GM21786 (cell line): ENCODE measurements at regions not wholly inside any gene's neighbourhood (a gene's known extent, or its start where the extent isn't known, plus 50 kb on each side); places are given as distances from the start of the nearest gene placed in this dataset.

Experiments
- ATAC-seq: cut with Tn5 transposase; IDR thresholded peaks from one replicate; pipeline ENCODE4 v1.9.1; 2021; ENCODE audit not compliant: unreplicated experiment

DNA sequence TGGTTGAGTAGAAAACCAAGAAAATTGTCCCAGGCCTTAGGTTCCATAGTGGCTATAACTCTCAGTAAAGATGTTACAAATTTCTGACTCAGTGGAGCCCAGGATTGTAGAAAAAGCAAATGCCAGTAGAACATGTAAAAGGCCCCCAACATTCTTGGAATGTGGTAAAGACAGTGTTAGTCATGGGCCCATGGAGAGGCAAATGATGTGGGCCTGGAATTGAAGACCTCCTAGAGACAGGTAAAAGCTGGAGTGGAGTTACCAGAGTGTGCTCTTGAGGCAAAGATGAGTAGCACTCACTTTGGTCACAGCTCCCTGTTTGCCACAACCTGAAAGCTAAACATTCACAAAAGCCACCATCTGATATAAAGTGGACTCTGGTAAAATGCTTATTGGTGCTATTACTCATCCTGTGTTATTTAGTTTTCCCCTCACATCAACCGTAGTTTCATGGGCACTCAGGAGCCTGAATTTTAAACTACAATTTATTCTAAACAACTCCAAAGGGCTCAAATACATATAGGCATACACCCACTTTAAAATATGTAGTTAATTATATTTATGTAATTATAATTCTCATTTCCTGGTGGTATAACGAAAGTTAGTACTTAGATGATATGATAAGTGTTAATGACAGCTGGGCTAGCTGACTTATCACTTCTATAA lies 359.6 kb upstream of the NECTIN3 start:
- no peak for ATAC-seq

DNA sequence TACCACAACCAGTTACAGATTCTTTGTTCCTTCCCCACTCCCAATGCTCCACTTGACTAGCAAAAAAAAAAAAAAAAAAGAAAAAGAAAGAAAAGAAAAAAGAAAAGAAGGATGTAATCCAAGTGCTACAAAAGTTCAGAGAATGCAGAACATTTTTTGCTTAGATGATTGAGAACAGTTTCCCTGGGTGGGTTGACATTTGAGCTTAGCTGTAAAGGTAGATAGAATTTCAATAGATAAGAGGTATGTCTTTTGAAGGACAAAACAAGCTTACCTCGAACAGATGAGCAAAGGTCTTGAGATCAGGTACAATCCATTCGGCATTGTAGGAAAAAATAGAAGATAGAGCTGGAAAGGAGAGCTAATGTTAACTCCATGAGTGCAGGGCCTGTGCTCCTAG lies 344.6 kb upstream of the NECTIN3 start:
- no peak for ATAC-seq

DNA sequence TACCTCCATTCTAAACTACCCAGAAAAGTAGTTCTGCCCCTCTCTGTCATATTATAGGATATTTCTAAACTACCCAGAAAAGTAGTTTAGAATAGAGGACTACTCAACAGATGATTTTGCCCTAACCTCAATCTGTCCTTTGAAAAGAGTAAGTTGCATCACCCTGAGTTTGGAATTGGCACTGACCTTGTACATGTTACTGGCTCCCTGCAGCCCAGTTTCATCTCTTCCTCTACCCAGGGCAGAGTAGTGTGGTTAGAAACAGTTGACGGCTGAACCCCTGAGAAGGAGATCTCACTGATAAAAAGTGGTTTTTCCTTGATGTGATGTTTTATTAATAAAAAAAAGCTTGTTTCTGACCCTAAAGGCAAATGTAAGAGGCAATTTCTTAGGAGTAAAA lies 340.5 kb upstream of the NECTIN3 start:
- no peak for ATAC-seq

DNA sequence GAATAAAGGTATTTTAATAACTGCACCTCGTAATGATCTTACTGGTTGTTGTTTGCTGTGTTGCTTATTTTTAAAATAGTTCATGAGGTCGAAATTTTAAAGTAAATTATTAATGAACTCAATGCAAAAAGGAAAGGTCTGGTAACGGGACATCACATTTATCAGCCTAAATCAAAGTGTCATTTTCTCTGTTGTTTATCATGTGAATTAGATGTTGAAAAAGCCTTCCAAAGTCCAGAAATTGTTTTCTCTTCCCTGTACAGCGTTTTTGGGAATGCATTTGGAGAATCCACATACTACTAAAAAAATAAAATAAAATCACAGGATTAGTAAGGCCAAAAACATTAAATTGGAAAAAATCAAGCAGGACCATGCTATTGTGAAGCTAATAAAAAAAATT lies 339.2 kb upstream of the NECTIN3 start:
- no peak for ATAC-seq

DNA sequence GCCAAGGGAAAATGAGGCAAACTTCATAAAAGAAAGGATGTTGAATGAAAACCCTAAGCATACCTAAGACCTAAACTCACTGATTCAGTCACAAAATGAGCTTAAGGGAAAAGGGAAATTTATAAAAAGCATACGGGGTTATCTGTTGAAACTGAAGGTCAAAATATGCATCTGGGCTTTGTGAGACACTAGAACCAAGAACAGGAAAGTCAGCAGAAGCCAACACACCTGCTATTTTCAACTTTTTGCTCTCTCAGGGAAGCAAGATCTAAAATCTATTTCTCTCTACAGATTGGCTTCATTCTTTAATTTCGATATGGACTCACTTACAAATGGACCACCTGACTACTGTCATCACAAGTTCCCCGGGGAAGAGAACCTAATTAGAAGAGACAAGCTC lies 338.6 kb upstream of the NECTIN3 start:
- no peak for ATAC-seq

DNA sequence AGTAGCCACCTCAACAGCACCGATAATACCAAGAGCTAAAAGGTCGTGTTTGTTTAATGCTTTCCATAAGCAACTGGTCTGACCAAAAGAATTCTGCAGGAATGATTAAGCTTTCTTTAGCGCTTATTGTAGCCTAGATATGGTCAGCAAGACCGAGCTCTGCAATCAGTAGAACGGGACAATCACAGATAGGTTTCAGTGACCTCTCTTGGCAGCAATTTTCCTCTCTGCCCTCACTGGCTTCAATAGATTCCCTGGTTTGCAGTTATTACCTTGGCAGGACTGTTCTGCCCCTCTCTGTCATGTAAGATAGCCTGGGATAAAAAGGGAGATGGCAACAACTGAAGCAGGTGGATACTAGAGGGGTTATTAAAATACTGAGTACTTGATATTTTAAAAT lies 337.1 kb upstream of the NECTIN3 start:
- no peak for ATAC-seq

DNA sequence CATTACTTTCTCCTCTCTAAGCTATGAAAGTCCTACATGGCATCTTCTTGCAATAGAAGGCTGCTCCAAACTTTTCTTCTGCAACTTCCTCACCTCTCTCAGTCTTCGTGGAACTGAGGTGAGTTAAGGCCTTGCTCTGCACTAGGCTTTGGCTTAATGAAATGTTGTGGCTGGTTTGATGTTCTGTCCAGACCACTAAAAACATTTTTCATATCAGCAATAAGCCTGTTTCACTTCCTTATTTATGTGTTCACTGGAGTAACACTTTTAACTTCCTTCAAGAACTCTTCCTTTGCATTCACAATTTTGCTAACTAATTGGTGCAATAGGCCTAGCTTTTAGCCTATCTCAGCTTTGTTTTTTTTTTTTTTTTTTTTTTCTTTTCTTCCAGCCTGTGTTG lies 335.3 kb upstream of the NECTIN3 start:
- ATAC-seq, result peak; percentile 89

DNA sequence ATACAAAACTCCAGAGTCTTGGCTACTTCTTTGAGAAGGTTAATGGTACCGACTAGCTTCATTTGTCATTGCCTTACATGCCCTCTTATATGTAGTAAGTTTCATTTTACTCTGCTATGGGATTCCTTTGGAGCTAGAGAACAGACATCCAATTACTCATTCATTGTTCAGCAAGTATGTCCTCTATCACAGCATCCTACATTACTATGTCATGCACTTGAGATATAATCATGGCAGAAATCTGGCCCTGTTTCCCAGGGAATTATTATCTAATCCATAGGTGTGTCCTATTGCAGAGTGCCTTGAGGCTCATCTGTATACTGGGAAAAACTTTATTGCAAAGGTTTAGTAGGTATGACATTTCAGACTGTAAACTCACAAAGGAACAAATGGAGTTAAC lies 333.1 kb upstream of the NECTIN3 start:
- ATAC-seq, result no peak

DNA sequence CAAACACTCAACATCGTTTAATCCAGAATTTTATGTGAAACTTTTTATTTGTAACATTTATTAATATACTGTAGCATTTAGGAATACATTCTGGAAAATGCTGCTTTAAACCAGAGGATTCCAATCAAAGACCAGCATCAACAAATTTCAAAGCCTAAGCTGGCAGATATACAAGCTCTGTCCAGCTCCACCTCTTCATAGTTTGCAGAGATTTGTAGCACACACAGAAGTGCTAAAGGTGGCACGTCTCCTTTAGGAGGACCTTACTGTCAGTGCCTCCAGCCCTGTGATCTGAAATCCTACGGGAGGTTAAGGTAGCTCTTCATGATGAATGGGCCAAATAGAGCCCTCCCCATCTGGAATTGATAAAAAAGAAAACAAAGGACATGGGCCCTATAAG lies 329.7 kb upstream of the NECTIN3 start:
- ATAC-seq, result no peak

DNA sequence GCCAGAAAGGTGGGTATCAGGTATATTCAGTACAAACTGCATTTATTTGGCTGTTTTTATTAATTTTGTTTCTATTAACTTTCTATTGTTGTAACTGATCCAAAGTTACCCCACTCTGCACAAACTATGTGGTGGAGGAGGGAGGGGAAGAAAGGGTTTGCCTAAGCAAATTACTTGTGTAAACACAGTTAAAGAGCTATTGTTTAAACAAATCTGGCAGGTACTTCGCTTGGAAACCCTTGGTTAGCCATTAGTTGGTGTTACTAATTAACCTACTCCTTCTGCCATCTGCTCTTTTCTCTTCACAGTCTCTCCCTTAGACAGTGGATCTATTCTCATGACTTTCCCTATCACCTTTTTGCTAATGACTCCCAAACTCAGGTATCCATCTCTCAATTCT lies 328.4 kb upstream of the NECTIN3 start:
- ATAC-seq, result peak; percentile 70

DNA sequence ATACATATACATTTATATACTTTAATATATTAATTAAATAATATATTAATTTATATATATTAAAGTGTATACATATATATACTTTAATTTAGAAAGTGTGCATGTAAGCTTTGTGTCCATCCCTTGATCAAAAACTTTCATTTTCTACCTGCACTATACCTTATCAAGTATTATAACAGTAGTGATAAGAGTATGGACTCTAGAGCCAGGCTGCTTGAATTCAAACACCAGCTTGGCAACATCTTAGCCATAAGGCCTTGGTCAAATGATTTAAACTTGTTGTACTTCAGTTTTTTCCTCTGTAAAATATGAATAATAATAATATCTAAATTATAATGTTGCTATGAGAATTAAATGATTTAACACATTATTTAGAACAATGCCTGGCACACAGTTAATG lies 327.6 kb upstream of the NECTIN3 start:
- no peak for ATAC-seq

DNA sequence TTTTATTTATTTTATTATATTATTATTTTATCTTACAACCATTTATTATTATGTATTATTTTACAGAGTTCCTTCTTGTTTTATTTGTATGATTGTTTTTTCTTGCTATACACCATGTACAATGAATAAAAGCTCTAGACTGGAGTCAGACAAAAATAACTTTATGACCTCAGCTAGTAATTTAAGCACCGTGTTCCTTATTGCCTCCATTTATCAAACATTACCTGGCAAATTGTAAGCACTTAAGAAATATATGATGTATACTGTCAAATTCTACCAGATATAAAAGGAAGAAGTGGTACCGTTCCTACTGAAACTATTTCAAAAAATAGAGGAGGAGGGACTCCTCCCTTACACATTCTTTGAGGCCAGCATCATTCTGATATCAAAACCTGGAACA lies 326.9 kb upstream of the NECTIN3 start:
- ATAC-seq, result no peak

DNA sequence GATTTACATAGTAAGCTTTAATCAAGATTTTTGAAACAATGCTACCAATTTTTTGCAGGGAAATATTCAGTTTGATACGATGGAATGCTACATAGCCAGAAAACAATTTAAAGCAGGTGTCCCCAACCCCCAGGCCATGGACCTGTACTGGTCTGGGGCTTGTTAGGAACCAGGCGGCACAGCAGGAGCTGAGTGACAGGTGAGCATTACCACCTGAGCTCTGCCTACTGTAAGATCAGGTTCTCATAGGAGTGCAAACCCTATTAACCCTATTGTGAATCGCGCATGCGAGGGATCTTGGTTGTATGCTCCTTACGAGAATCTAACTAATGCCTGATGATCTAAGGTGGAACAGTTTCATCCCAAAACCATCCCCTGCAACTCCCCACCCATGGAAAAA lies 322.6 kb upstream of the NECTIN3 start:
- no peak for ATAC-seq

DNA sequence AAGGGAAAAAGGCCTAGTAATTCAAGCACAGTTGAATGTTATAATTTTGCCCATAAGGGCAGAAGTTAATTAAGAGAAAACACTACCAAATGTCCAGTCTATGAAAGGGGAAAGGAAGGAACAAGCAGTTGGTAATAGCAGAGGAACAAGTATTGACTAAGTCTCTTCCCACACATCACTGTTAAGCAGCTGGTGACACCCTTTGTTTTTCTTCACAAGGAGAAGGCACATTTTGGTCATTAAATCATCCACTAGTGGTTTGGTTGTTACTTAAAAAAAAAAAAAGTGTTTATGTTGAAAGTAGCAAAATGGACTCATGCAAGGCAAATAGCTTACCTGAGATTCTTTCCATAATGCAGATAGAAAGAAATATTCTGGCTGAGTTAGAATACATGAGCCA lies 321.4 kb upstream of the NECTIN3 start:
- ATAC-seq, result no peak

DNA sequence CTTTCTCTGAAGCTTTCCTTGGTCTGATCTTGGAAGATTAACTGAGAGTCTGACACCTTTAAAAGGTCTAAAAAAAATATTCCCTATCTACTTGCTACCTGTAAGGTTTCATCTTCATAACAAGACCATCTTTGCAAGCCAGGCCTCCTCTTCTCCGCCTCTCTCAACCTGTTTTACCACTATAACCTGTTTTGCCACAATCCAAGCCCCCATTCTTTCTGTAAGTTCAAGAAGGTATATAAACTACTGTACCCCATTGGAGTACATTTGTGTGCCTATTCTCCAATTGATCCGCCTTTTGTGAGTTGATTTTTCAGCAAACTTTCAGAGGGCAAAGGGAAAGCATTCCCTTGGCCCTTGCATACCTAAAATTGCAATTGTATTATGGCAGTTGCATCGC lies 319.3 kb upstream of the NECTIN3 start:
- ATAC-seq, result no peak

DNA sequence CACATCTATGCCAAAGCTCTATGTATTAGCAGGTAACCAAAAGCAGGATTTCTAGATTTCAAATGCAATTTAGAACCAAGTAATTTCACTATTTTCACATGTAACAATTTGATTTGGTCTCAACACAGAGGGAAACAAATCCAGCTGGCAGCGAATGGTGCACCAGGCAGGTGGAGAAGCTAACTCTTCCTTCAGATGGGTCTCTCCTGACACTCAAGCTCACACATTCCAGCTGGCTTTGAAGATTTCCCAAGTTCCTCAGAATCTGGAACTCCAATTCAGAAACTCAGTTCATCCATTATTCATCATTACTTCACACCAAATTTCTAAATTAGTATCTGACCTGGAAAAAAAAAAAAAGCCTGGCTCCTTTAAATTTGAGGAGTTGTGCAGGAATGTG lies 318.1 kb upstream of the NECTIN3 start:
- ATAC-seq, result no peak

DNA sequence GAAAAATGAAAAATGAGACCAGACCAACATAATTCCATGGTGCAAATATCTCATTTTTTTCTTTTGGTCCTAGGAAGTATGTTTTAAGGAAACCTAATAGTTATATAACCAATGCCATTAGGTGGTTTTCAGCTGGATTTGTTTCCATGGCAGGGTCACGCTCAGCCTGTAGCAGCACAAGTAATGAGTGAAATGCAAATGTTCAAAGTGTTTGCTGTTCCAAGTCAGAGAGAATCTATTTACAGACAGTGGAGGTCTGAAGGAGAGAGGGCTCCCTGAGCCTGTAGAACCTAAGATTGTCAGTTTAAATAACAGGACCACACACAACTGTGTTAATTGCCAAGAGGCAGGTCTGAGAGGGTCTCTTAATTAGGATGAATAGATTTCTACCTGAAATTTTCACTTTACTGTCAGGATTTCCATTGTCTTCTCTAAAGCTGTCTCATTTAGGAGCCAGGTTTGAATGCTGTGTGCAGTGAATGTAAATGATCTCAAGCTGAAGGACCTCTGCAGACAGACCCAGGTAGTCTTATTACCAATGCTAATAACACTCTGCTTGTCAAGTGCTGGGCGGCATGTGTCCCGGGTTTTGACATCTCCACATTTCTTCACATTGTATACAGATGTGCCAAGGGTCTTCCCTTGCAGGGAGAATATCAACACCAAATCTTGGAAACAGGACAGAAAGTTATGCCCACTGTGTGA lies 317.3 kb upstream of the NECTIN3 start:
- no peak for ATAC-seq

DNA sequence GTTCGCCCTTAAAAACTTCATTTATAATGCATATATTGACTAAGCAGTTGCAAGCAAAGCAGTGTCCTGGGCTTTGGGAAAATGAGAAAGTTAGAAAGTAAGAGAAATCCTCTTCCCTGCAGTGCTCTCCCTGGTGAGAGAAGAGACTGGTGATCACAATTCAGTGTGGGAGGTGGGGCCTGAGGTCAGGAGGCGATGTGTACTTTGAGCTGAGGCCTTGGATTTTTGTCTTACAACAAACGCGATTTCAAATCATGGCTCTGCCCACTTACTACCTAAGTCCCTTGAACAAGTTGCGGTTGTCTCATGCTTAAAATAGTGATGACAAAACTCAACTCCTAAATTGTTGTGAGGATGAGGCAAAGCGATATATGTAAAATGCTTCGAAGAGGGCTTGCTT lies 316.3 kb upstream of the NECTIN3 start:
- ATAC-seq, result no peak

DNA sequence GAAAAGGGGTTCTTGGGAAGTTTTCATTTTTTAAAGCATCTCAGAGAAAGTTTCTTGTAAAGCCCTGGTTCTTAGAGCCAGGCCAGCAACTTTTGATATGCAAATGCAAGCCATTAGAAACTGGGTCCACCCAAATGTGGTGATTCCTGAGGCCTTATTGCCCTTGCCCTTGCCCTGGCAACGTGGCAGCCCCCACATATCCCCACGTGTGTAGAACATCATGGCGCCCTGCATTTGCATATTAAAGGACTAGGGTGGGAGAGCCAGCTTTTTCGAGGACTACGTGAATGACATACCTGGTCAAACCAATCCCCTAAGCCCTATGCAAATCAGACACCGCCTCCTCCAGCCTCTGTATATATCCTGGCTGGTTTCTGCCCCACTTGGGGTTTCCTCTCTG lies 314.9 kb upstream of the NECTIN3 start:
- ATAC-seq, result no peak

DNA sequence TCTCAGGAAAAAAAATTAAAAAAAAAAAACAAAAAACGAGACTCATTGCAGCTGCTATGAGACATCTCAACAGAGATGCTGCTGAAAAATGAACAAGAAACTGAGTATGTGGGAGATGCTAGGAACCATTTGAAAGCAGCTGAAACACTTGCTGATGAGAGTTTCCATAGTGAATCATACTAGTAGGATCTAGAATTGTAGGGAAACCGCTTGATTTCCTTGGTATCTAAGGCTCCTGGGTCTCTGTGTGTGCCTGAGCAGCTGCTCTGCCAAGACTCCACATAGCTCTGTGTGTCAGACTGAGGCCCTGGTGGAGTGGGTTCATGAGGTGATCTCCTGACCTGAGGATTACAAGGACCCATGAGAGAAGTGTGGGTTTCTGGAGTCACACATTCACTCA lies 313.4 kb upstream of the NECTIN3 start:
- ATAC-seq, result no peak

DNA sequence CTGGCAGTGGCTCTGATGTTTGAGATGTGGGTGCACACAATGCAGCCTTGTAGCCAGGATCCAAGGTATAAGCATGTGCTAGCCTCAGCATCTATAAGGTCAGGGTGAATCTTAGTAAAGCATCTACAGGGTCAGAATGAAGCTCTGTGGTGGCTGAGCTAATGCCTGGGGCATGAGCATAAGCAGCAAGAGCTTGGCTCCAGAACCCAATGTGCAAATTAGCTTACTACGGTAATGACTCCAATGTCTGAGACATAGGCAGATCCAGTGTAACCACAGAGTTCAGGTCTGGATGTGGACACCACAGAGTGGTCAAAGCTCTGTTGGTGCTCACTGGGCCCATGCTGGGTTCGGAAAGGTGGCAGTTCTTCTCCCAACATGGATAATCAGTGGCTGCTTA lies 304.5 kb upstream of the NECTIN3 start:
- ATAC-seq, result no peak

DNA sequence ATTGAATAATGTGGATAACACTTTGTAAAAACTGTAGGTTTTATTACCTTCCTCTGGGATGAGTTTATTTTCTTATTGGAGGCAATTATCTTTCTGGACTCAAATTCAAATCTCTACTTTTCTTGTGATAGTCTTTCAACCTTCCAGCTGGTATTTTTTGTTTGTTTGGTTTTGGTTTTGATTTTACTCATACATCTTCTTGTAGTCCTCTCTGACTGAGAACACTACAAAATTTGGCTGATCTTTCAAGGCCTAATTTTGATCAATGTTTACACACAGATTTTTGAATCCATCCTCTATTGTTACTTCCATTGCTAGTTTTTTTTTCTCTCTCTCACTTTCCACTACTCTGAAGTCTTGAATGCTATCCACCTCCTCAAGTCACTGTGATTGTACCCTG lies 303.8 kb upstream of the NECTIN3 start:
- ATAC-seq, result peak; percentile 52

DNA sequence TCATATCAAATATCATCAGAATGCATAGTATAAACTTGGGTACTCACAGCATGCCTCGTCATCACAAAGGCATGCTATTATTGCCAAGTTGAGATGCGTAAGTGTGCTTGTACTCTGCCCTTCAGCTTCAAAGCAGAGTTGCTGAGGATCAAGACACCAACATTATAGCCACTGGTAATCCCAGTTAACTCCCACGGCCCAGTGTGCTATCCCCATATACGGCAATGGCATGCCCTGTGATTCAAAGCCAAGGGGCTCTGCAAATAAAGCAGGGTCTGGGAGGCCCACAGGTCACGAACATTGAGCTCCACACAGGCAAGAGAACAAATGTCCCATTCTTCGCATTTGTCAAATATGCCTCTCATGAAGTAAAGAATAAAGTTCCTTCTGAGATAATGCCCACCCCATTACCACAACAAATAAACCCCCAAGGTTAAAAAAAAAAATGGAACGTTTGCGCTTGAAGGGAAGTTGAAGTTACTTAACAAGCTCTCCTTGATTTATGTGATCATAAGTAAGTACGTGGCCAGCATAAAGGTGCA lies 298.1 kb upstream of the NECTIN3 start:
- no peak for ATAC-seq
